ENCODE measurements at regions not wholly inside any gene's neighbourhood (a gene's known extent, or its start where the extent isn't known, plus 50 kb on each side); places are given as distances from the start of the nearest gene placed in this dataset.

DNA sequence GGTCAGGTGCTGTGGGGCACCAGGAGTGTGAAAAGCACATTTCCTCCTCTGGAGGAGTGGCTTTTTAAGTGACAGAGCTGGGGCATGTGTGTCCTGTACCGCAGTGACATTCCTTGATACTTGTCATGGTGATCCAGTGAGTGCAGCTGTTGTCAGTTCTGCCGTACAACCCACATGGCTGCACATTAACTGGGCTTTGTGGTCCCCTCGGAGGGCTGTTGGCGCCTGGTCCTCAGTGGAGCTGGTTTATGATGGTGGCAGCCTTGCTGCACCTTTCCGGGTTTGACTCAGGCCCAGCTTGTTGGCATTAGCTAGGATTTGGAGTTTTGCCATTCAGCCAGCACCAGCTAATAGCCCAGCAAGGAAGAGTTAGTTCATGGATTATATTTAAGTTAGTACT, 77.0 kb downstream of the SLC25A47 start:
- DNase-seq, result no peak

- DNase-seq, result no peak
Observed at GRCh38 chr14:100401031-100401692, 78.0 kb downstream of the SLC25A47 start.

DNA sequence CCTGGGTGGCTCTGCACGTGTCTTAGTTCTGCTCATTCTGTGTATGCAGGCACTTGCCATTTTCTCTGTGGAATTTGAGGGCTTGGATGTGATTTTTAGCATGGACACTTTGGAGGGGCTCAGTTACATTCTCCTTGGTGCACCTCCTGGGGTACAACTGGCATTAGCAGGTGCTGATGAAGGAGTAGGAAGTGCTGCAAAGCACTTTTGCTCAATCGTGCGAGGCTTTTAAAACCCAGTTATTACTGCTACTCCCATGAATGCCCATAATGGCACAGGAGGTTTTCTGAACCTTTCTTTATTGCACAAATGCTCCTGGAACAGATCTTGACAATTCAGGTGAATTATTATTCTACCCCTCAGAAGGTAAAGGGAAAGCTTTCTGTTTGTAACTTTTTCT, 78.7 kb downstream of the SLC25A47 start:
- DNase-seq, result no peak

GRCh38 chr14:100402631-100403030, 79.5 kb downstream of the SLC25A47 start:
- no peak for DNase-seq

- DNase-seq, result no peak
Observed at GRCh38 chr14:100403105-100403504, 80.0 kb downstream of the SLC25A47 start.

GRCh38 chr14:100403802-100404365, 80.7 kb downstream of the SLC25A47 start:
- no peak for DNase-seq

DNA sequence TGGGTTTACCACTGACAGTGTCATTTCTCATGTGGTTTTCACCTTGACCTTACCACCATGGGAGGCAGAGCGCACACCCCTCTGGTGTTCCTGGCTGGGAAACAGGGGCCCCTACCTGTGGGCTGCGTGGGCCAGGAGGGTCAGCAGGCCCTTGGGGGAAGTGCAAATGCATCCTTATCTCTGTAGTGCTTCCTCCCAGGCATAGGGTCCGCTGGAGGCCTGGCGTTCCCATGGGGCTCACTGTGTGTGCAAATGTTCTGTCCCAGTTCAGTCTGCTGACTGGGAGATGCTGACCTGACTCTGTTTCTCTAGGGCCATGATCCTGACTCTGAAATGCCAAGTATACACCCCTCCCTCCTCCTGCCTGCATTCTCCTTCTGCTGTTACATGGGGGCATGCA, 81.3 kb downstream of the SLC25A47 start:
- DNase-seq, result no peak

- DNase-seq, result no peak
Observed at GRCh38 chr14:100405760-100406455, 82.8 kb downstream of the SLC25A47 start.

DNA sequence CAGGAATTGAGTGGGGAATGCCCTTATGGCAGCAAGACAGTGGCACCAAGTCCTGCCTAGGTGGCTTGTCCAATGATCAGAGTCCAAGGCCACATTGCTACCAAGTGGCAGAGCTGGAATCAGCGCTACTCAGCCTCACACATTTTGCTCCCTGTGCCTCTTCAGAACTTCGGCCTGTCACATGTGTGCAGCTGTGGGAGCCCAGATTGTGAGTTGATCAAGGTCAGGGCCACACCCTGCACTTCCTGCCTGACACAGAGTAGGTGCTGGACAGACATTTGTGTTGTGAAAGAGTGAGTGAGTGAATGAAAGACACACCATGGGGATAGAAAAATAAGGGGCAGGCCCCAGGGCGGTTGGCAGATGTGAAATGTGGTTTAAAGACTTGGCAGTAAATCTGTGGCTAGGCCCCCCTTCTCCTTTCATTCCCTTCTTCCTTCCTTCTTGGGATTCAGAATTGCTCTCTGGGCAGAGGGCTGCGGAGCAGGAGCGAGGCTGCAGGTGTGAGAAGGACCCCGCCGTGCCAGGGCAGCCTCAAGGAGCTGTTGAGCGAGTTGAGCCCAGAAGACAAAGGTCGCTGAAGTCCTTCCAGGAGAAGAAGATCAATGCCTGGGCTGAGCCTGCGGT, 83.5 kb downstream of the SLC25A47 start:
- DNase-seq, result peak; percentile 48

- no peak for DNase-seq
Observed at GRCh38 chr14:100407376-100408102, 84.4 kb downstream of the SLC25A47 start.

DNA sequence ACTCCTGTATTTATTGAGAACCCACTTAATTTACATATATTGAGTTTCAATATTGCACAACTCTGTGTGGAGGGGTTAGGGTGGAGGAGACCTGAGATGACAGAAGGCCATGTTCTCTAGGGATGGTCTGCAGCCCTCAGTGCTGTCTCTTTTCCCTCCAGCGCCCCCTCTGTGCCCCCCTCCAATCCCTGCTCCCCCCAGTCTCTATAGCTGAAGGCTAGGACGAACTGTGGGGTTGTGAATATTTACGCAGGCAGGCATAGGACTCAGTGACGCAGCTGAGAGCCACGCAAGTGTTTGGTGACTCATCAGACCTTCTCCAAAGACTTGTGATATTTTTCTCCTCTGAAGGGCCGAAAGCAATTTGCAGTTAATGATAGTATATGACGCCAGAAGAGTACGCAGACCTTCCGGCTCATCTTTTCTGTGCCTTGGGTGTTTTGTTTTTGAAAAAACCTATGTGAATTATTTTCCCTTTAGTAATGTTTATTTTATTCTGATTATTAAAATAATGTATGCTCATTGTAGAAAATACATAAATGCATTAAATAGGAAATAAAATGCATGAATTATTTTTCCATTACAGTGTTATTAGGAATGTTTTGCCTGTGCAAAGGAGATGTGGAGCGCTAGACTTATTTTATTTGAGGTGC, 85.3 kb downstream of the SLC25A47 start:
- DNase-seq, result peak; percentile 24

- no peak for DNase-seq
Observed at GRCh38 chr14:100409003-100409360, 85.8 kb downstream of the SLC25A47 start.

- no peak for DNase-seq
Observed at GRCh38 chr14:100409651-100410050, 86.5 kb downstream of the SLC25A47 start.

DNA sequence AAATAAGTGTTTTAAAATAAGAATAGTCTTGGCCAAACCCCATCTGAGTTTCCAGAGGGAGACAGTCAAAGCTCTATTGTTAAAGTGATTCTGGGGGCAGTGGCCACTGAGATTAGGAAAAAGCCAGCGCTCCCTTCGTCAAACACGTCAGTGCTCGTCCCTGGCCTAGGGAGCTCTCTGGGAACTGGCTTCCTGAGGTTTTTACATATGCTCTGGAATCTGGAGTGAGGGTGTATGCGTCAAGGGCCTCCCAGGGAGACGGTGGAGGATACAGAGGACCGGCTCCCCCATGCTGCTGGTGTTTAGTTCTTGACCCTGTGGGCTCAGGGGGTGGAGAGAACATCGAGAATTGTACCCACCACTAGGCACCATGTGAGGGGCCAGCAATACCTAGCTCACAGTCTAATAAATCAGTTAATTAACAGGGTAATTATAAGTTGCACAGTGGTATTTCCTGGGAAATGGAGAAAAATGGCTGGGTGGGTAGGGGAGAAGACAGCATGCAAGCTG, 87.0 kb downstream of the SLC25A47 start:
- no peak for DNase-seq

DNA sequence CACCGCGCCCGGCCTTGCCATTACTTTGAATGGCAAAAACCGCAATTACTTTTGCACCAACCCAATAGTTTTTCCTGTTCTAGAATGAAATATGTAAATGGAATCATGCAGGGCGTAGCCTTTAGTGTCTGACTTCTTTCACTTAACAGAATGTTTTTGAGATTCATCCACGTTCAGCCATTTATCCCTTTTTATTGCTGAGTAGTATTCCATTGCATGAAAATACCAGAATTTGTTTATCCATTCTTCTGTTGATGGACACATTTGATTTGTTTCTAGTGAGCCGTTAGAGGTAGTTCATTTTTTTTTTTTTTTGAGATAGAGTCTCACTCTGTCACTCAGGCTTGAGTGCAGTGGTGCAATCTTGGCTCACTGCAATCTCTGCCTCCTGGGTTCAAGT, 90.6 kb downstream of the SLC25A47 start:
- no peak for DNase-seq

DNA sequence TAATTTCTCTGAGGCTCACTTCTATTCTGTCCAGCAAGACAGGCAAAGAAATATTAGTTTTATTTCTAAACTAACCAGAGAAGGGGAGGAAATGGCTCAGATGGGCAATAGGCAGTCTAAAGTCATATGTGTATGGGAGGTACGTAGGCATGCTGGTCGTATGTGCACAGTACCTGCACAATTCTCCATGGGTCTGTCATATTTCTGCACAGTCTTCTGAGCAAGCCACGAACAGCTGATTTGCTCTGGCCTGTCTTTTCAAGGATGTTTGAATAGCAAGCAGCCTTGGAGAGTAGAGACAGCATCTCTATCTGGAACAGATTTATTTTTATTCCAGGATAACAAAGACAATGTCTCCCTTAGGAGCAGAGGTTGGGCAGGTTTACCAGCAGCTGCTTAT, 92.1 kb downstream of the SLC25A47 start:
- no peak for DNase-seq

DNA sequence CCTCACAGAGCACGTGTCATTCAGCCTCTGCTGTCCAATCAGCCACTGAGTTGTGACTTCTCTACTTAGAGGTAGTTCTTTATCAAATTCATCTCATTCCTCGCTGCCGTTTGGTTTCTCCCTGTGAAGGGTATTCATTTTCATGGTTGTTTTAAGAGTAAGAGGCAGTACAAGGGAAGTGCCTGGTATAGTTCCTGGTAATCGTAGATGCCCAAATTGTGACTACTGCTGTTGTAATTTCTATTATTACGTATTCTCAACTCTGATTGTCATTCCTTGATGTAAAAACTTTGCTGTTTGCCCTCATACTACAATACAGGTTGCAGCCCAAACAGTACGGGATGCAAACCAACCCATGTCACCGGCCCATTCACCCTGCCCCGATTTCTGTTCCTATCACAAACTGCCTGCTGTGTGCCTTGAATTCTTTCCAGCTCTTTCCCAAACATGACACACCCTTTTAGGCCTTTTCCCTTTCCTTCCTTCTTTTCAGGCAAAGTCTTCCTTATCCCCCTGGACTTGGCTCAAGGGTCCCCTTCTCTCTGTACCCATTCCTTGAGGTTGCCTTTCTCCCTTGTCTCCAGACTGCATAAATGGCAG, 93.0 kb downstream of the SLC25A47 start:
- DNase-seq, result no peak

- no peak for DNase-seq
Observed at GRCh38 chr14:100416921-100417860, 94.1 kb downstream of the SLC25A47 start.

- DNase-seq, result no peak
Observed at GRCh38 chr14:100419856-100420255, 96.7 kb downstream of the SLC25A47 start.

- DNase-seq, result no peak
Observed at GRCh38 chr14:100421756-100422470, 98.8 kb downstream of the SLC25A47 start.
